ENCODE measurements at regions not wholly inside any gene's neighbourhood (a gene's known extent, or its start where the extent isn't known, plus 50 kb on each side); places are given as distances from the start of the nearest gene placed in this dataset.

GRCh38 chr4:152256996-152257395, 278.9 kb downstream of the FBXW7 start:
- TF ChIP-seq CTCF (conservative IDR thresholded peaks at IDR 0.05) (no peak), ZFX (IDR thresholded peaks at IDR 0.05) (no peak)
